COLO668 (cell line): ENCODE measurements at regions not wholly inside any gene's neighbourhood (a gene's known extent, or its start where the extent isn't known, plus 50 kb on each side); places are given as distances from the start of the nearest gene placed in this dataset.
"Not testable (repeated sequence)": the region's sequence is repeated elsewhere in the genome, so short reads cannot be mapped to it uniquely, and the experiment has no call there.

Experiments used
- DNase-seq: peaks from one replicate; lab custom pipeline; 2025; ENCODE audit not compliant: unreplicated experiment; lab: John Stamatoyannopoulos, UW

- DNase-seq = no peak
These were observed 218.1 kb upstream of the FAM78B start for GRCh38 chr1:166384948-166385347.

DNA sequence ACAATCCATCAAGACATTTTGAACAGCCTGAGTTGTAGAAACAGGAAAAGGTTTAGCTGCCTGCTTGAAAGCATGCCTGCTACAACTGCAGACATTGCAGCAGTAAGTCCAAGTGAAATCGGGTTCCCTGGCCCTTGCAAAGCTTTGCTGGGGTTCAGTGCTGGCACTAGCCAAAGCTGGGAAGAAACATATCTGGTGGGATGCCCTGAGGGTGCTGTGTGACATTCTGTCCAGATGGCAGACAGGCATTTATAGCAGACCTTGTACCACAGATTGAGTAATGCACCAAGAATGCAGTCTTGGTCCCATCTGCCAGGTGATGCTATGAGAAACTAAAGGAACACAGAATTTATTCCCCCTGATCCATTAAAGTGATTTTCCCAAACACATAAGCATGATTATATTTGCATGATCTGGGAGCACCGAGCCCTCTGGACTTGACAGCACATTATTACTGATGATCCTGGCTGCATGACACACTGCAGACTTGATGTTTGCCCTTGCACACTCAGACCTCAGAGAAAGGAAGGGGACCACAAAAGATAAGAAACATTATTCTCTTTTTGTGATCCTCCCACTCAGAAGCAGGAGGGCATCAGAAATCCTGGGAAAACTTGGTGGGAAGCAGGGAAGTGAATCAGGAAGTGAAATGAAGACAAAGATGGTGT, 223.7 kb upstream of the FAM78B start:
- no peak for DNase-seq

DNA sequence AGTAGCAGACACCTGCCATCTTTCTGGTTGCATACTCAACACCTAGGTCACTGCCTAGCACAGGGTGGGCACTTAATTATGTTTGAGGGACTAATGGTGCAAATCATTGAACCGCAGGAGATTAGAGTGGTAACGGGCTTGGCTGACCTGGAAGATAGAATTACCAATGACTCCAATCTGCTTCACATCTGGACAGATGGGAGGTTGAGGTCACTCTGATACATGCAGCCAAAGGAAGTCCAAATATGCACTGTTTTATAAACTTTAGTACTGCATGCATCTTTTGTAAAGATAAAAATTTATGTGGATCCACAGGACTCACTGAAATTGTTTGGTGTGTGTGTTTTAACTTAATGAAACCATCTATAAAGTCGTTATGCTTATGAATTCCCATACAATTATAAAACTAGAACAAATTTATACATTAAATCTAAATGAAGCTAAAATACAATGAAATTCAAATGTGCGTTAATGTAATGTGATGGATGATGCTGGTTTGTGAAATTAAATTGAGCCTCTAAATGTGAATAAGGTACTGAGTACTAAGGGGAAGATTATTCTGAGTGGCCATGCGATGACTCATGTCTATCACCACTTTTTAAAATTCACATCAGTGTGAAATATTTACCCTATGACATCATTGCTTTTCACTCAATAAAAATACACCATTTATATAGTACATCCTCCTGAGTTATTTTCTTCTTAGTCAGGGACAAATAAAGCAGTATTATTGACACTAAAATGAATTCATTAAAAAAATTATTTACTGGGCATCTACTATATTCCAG, 224.7 kb upstream of the FAM78B start:
- DNase-seq = no peak

DNA sequence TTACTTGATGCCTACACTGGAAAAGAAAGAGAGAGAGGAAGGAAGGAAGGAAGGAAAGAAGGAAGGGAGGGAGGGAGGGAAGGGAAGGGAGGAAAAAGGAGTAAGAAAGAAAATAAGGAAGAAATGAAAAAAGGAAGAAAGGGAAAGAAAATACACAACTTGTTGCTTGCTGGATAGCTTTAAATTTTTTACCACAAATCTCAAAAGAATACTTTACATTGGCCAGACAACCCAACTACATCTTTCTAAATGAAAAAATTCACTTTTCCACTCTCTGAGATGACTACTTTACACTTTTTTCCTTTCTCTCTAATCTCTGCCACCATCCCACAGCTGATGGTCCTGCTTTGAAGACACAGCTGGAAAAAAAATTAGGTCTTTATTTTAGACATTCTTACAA, 228.9 kb upstream of the FAM78B start:
- no peak for DNase-seq

DNA sequence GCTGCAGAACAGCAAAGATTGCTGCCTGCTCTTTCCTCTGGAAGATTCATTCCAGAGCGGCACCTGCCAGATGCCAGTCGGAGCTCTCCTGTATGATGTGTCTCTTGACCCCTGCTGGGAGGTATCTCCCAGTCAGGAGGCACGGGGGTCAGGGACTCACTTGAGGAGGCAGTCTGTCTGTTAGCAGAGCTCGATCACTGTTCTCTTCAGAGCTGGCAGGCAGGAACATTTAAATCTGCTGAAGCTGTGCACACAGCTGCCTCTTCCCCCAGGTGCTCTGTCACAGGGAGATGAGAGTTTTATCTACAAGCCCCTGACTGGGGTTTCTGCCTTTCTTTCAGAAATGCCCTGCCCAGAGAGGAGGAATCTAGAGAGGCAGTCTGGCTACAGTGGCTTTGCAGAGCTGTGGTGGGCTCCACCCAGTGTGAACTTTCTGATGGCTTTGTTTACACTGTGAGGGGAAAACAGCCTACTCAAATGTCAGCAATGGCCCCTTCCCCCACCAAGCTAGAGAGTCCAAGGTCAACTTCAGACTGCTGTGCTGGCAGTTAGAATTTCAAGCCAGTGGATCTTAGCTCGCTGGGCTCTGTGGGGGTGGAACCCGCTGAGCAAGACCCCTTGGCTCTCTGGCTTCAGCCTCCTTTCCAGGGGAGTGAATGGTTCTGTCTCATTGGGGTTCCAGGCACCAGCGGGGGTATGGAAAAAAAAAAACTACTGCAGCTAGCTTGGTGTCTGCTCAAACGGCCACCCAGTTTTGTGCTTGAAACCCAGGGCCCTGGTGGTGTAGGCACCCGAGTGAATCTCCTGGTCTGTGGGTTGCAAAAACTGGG, 242.7 kb upstream of the FAM78B start:
- DNase-seq = not testable (repeated sequence)

DNA sequence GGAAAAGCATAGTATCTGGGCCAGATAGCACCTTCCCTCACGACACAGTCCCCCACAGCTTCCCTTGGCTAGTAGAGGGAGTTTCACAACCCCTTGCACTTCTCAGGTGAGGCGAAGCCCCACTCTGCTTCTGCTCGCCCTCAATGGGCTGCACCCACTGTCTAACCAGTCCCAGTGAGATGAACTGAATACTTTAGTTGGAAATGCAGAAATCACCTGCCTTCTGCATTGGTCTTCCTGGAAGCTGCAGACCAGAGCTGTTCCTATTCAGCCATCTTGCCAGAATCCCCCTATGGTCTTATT, 243.2 kb upstream of the FAM78B start:
- no peak for DNase-seq

DNA sequence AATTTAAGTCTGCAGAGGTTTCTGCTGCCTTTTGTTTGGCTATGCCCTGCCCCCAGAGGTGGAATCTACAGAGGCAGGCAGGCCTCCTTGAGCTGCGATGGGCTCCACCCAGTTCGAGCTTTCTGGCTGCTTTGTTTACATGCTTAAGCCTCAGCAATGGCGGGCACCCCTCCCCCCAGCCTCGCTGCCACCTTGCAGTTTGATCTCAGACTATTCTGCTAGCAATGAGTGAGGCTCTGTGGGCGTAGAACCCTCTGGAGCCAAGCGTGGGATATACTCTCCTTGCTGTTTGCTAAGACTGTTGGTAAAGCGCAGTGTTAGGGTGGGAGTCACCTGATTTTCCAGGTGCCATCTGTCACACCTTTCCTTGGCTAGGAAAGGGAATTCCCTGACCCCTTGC, 250.0 kb upstream of the FAM78B start:
- DNase-seq = not testable (repeated sequence)

GRCh38 chr1:166418344-166418933, 251.6 kb upstream of the FAM78B start:
- DNase-seq = no peak

DNA sequence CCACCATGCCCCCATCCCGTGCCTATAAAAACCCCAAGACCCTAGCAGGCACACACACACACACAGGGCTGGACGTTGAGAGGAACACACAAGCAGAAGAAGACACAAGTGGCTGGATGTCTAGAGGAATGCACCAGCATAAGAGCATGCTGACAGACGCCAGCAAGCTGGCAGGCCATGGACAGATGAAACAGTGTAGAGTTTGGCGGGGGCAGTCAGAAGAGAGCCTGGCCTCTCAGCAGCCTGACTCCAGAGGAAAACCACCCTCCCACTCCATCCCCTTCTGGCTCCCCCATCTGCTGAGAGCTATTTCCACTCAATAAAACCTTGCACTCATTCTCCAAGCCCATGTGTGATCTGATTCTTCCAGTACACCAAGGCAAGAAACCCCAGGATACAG, 255.8 kb upstream of the FAM78B start:
- not testable (repeated sequence) for DNase-seq

- DNase-seq = no peak
These were observed 265.9 kb upstream of the FAM78B start for GRCh38 chr1:166432655-166433054.

- not testable (repeated sequence) for DNase-seq
These were observed 266.9 kb upstream of the FAM78B start for GRCh38 chr1:166433404-166434304.

DNA sequence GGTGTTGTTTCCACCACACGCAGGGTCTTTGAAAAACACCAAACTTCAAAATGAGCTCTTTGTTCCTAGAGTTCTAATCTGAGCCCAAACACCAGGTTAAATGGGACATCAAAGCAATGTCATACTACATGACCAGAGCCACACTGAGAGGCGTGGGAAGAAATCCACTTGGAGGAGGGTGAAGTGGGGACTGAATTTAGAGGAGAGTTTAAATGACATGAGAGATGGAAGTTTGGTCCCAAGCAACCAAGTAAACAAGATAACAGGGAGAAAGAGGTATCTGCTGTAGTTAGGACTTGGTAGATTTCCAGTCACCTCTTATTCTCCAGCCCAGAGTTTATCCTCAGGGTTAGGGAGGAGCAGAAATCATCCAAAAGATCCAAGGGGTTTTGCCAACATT, 290.9 kb upstream of the FAM78B start:
- no peak for DNase-seq

- DNase-seq = no peak
These were observed 297.5 kb upstream of the FAM78B start for GRCh38 chr1:166464333-166464732.

DNA sequence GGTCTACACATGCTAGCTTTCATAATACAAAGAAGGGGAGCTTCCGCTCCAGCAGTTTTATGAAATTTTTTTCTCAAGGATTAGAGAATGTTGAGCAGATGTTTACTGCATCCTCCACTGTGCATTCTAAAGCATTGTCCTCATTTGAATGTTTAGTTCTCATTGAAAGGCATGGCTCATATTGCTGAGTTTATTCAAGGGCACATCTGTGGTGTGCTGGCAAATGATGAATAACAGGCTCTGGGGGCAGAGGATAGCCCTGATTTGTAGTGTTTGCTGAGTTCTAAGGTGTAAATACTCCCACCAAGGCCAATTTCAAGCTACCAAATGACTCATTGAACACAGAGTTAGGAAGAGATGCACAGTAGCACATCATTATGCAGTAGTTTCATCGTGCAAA, 303.2 kb upstream of the FAM78B start:
- DNase-seq = no peak

DNA sequence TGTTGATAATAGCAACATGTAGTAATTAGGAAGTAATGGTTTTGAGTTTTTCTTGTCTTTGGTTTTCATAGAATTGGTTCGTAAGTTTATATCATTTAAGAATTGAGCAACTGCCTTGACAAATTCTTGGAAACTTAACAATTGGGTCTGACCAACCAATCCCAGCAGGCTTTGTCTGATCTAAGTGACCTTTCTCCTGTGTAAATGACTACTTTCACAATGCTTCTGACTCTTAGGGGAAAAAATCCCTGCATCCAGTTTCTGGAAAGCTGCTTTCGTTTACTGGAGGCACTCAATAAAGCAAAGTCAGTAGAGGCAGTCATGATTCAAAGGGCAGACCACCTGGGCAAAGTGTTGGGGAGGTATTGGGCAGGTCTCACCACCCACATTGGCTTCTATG, 303.6 kb upstream of the FAM78B start:
- no peak for DNase-seq

DNA sequence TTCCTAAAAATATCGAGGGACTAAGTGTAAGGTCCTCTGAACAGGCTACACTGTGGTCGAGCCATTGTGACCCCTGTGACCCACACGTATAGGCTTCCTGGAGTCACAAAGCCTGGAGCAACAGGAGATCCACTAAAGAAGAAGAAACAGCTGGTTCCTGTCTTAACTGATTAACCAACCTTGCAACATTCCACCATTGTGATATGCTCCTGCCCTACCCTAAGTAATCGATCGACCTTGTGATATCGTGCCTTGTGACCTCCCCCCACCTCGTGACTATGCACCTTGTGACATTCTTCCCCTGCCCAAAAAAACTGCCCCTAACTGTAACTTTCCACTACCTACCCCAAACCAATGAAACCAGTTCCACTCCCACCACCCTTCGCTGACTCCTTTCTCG, 304.6 kb upstream of the FAM78B start:
- DNase-seq = no peak

GRCh38 chr1:166479052-166479631, 312.3 kb upstream of the FAM78B start:
- DNase-seq = peak; percentile 54

DNA sequence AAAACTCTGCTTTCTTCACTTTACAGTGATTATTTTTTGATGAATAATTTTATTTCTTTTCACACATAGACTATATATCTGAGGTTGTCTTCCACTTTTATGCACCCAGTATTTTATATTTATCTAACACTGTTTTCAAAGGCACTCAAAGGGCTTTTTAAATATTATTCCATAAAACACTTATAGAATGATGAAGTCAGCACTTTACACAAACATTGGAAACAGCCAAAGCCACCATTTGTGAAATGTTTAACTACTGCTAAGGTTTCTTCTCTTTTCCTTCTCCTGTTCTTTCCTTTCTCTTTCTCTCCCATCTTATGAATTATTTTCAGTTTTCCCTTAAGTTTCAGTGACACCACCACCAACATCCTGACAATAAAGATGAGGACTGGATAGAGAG, 317.7 kb upstream of the FAM78B start:
- no peak for DNase-seq

GRCh38 chr1:166484871-166485270, 318.1 kb upstream of the FAM78B start:
- no peak for DNase-seq

DNA sequence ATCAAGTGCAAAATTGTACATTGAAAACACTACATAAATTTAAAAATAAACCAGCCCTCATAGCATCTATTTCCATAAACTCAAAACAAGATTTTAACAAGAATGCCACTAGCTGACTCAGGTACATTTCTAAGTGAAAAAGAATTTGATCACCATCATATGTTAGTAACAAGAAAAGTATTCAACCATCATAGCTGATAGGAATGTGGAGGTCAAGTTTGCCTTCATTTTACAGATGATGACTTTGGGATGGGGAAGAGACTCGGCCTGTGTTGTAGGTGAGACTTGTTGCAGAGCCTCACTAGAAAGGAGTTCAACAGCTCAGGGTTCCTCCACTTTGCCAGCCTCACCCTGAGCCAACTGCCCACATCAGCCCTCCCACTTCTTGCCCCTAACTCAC, 318.8 kb upstream of the FAM78B start:
- DNase-seq = no peak
